ENCODE measurements at regions not wholly inside any gene's neighbourhood (a gene's known extent, or its start where the extent isn't known, plus 50 kb on each side); places are given as distances from the start of the nearest gene placed in this dataset.

DNA sequence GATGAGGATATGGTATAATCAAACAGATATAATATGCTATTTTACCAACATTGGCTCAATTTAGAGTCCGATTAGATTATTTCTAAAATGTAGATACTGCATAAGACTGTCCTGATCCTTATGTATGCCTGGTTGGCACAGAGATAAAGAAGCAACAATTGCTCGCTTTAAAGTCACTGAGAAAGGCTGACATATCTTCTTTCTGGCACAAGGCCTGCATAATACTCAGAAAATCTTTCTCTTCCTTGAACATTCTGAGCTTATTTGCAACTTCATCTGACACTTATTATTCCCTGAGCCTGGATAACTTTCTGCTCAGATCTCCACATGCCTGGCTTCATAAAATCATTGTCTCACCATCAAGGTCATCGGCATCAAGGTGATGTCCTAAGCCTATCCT, 219.3 kb upstream of the CDH9 start:
- TF ChIP-seq, protein P1, sequence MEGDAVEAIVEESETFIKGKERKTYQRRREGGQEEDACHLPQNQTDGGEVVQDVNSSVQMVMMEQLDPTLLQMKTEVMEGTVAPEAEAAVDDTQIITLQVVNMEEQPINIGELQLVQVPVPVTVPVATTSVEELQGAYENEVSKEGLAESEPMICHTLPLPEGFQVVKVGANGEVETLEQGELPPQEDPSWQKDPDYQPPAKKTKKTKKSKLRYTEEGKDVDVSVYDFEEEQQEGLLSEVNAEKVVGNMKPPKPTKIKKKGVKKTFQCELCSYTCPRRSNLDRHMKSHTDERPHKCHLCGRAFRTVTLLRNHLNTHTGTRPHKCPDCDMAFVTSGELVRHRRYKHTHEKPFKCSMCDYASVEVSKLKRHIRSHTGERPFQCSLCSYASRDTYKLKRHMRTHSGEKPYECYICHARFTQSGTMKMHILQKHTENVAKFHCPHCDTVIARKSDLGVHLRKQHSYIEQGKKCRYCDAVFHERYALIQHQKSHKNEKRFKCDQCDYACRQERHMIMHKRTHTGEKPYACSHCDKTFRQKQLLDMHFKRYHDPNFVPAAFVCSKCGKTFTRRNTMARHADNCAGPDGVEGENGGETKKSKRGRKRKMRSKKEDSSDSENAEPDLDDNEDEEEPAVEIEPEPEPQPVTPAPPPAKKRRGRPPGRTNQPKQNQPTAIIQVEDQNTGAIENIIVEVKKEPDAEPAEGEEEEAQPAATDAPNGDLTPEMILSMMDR (IDR thresholded peaks at IDR 0.05; ENCODE audit: low read depth, low read length) = no peak
- TF ChIP-seq, protein P2, sequence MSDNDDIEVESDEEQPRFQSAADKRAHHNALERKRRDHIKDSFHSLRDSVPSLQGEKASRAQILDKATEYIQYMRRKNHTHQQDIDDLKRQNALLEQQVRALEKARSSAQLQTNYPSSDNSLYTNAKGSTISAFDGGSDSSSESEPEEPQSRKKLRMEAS (IDR thresholded peaks at IDR 0.05; ENCODE audit: low read depth, low read length) = no peak
- no peak for TF ChIP-seq MYC (IDR thresholded peaks at IDR 0.05; ENCODE audit: low read depth, low read length)
- TF ChIP-seq POLR2A (IDR thresholded peaks at IDR 0.05; ENCODE audit: extremely low read depth, insufficient read length) = no peak
